Ammon's horn (tissue), 1 donor: ENCODE measurements at regions not wholly inside any gene's neighbourhood (a gene's known extent, or its start where the extent isn't known, plus 50 kb on each side); places are given as distances from the start of the nearest gene placed in this dataset.
A peak's percentile ranks its signal among the peaks of the same experiment; 100 is the strongest.

ENCODE experiments used
- DNase-seq: peaks from one replicate; pipeline ENCODE4 v3.0.0-alpha.2; 2016; ENCODE audit warnings: low spot score

DNA sequence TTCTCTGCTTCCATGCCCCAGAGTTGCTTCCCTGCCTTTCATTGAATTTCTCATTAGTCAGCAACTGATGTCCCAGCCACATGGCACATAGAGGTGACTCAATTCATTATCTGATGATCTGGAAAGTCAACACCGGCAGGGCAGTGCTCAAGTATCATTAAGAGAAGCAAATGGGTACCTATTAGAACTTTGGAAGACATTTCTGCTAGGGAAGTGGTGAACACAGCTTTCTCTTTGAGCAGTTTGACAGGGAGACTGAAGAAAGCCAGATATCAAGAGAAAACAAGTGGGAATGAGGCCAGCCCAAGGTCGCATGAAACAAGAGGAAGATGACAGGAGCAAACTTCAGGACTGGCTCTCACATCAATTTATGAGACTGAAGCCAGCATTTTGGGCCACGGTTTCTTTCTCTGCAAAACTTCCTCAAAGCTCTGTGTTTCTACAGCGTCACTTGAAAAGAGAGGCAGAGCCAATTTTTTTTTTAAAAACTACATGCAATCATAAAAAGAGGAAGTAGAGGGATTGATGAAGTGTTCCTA lies 108.3 kb upstream of the RPS6KA3 start:
- DNase-seq, result peak; percentile 6

DNA sequence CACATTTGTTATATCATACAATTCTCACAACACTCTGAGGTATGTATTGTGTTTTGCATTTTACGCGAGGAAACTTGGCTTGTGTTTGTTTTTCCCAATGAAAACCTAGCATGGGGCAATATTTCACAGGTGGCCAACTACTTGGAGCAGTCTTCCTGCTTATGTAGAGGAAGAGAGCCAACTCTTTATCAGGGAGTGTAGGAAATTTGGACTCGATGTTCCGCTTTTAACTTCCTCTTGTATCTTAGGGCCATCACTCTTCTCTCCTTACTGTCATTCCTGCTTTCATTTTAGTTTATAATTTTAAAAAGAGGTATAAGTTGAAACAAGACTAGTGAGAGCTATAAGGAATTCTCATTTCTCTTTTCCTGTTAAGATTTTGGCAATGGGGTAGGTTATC lies 107.7 kb upstream of the RPS6KA3 start:
- no peak for DNase-seq

DNA sequence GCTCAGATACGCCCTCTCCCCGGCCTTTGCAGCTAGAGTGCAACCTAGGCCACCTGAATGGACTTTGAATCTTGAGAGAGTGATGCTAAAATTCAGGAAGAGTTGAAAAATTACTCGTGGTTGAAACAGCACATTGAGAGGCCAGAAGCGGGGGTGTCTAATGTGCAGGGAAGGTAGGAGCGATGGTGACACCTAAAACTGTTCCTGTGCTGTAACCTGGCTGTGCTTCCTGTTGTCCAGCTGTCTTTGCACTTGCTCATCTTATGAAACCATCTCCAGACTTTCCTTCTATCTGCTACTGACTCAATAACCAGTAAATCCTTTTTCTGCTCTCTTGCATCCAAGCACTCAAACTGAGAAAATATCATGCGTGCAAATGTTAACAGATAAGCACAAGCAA lies 106.4 kb upstream of the RPS6KA3 start:
- DNase-seq, result no peak

GRCh38 chrX:20372533-20372932 lies 105.8 kb upstream of the RPS6KA3 start:
- no peak for DNase-seq

GRCh38 chrX:20369468-20369867 lies 102.8 kb upstream of the RPS6KA3 start:
- no peak for DNase-seq

DNA sequence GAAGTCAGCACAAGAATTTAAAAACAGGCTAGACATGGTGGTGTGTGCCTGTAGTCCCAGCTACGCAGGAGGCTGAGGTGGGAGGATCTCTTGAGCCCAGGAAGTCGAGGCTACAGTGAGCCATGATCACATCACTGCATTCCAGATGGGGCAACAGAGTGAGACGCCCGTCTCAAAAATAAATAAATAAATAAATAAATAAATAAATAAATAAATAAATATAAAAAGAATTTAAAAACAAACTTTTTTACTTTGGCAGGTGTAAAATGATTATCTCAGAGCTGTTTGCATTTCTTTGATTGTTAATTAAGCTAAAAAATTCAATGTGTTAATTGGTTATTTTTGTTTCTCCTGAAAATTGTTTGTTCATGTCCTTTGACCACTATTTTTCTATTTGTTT lies 97.5 kb upstream of the RPS6KA3 start:
- no peak for DNase-seq

DNA sequence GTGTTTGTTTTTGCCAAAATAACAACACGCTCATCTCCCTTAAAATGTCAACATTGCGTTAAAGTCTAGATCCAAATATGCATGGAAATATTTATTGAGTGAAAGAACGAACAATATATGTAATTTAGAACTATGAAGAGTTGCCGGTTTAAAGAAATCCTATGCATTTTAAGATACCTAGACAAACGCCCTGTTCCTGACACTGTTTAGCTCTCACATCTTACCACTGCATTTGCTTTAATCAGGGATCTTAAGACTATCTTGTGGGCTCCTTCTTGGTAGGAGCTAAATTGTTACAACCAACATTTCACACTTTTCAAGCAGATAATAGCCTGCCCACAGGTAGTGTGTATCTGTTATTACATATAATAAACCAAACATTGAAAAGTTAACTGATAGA lies 96.6 kb upstream of the RPS6KA3 start:
- DNase-seq, result no peak

DNA sequence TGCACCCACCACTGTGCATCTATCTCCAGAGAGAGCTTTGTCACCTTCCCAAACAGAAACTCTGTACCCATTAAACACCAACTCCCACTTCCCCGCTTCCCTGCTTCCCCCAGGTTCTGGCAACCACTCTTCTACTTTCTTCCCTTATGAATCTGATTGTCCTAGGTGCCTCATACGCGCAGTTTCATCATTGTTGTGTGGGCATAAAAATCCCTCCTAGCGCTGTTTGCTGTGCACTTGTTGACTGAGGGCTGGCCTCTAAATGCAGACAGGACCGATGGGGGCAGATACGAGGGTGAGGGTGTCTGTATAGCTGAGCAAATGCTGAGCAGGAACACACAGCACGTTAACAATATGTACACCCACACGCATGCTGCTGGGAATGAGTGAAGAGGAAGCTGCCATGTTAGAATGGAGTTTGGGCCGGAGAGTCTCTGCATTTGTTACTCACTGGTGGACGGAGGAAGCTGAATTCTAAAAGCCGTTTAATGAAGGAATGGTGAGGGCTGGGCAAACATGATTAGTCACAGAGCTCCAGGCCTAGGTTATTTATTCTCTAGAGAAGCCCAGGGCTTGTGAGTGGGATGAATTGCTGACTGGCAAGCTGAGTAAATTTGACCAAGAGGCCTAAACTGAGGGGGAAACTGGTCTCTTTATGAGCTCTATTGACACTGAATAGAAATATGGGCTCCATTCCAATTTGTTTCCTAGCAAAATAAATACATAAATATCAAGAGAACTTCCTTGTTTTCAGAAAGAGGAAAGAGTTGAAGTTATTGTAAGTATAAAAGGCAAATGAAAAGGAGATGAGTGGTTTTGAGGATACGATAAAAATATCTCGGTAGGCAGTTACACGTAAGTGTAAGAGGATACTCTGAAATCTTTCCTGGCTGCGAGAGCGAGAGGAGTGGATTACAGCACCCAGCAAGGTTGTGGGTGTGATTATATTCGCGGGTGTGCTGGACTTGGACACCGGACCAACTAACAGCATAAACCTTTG lies 95.9 kb upstream of the RPS6KA3 start:
- peak; percentile 5 for DNase-seq

DNA sequence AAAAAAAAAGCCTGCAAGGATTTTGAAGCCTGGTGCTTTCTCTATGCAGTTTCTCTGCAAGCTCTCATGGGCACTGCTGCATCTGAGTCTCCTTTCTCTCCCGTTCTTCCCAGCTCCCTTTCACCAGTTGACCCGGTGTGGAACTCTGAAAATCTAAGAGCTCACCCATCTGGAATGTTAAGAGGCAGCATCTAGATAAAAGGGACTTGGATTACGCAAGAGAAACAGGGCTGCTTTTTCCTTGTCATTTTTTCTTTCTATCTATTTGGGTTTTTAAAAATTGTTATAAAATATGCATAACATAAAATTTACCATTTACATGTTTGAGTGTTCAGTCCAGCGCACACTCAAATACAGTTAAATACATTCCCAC lies 95.2 kb upstream of the RPS6KA3 start:
- DNase-seq, result no peak

- no peak for DNase-seq
Measured at GRCh38 chrX:20361081-20361889, 94.6 kb upstream of the RPS6KA3 start.

GRCh38 chrX:20355187-20355586 lies 88.5 kb upstream of the RPS6KA3 start:
- DNase-seq, result no peak

GRCh38 chrX:20354505-20354904 lies 87.8 kb upstream of the RPS6KA3 start:
- DNase-seq, result no peak

GRCh38 chrX:20352935-20353336 lies 86.2 kb upstream of the RPS6KA3 start:
- DNase-seq, result no peak

- DNase-seq, result no peak
Measured at GRCh38 chrX:20352504-20352903, 85.8 kb upstream of the RPS6KA3 start.

DNA sequence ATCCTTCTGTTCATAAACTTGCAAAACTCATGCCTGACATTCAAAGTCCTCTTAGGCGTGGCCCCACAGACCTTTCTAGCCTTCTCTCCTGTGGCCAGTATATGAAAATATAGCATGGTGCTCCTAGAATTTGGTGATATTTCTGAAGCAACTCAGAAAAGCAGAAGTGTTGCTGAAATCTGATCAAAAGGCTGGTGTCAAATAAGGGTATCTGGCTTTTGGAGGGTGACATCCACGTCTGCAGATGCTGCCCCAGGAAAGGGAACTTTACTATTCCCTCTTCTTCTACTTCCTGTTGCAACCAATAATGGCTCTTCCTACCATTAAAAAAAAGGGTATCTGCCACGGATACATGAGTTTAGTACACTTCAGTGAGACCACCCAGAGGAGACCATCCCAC lies 83.9 kb upstream of the RPS6KA3 start:
- no peak for DNase-seq

DNA sequence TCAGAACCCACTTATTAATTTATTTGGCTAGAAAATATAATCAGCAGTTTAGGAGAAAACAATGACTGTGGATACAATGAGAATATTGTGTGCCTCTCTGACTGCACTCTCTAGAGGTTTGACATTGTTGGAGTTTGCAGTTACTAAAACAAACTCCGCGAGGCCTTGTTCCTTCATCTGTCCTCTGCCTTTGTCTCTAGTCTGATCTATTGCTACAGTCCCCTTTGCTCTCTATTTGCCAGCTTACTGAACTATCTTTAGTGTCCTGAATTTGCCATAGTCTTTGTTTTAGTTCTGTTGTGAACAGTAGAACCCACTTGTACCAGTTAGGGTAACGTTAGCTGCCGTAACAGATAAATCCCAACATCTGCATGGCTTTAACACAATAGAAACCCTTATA lies 81.4 kb upstream of the RPS6KA3 start:
- DNase-seq, result no peak

GRCh38 chrX:20347481-20347880 lies 80.8 kb upstream of the RPS6KA3 start:
- no peak for DNase-seq

GRCh38 chrX:20333672-20334071 lies 67.0 kb upstream of the RPS6KA3 start:
- DNase-seq, result no peak

DNA sequence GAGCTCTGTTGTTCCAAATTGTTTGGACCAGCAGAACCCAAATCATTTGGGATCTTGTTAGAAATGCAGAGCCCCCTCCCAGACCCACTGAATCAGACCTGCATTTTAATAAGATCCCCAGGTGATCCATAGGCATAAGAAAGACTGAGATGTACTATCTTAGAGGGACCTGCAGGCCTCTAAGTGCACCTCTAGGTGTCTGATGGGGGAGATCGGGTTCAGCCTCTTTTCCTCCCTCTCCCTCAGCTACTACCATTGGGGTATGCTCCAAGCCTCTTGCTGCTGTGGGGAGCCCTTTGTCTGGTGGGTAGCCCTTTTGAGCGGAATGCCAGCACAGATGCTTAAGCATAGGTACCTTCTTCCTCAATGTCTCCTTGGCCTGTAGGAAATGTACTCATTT lies 63.8 kb upstream of the RPS6KA3 start:
- no peak for DNase-seq

DNA sequence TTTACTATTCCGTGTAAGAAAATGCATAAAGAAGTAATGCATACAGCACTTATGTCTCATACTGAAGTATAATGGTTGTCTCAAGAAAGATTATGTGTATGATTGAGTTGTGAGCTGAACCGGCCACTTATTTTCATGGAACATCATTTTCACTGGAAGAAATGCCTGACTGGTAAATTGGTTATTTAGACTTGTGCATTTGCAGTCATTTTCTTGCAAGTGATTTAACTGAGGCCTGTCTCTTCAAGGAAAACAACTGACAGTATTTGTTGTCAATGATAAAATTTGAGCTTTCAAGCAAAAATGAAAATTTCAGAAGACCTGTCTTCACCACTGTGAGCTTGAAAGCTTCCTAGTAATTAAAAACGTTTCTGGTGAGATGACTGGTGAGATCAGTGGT lies 62.7 kb upstream of the RPS6KA3 start:
- no peak for DNase-seq

DNA sequence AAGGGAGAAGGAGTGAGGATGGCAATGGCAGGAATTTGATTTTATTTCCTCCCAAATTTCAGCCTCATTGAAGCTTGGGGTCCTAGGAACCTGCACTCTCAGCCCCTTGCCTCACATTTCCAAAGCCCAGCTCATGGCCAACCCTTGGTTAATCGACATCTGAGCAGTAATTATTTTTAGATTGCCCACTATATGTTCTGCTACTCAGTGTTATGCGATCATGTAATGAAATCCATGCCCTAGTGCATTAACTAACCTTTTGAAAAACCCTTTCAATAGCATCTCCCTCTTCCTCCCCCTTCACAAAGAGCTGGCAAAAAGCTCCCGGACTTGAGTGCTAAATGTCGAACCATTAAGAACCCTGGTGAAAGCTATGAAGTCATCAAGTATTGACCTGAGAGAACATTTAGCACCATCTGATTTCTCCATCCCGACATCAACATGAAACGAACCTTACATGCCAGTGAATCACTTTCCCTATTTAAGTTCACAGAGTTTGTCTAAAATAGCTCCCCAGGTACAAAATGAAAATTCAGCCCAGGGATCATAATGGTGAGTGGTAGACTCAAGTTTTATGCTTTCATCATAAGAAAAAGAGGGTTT lies 59.2 kb upstream of the RPS6KA3 start:
- DNase-seq, result no peak

DNA sequence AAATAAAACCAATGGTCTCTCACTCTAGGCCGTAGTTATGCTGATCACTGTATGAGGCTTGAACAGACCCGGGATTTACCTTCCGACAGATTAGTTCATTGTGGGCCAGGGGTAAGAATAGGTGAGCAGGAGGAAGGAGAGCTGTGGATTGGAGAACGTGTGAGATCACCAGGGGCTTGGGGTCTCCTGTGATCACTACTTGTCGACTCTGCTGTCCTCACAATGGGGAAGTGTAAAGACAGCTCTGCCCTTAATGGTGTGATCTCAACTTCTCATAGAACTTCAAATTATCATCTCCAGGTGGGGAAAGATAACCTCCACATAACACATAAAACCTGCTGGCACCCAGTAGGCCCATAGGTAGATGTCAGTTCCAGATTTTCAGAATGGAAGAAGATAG lies 56.2 kb upstream of the RPS6KA3 start:
- no peak for DNase-seq
